ENCODE measurements at regions not wholly inside any gene's neighbourhood (a gene's known extent, or its start where the extent isn't known, plus 50 kb on each side); places are given as distances from the start of the nearest gene placed in this dataset.

DNA sequence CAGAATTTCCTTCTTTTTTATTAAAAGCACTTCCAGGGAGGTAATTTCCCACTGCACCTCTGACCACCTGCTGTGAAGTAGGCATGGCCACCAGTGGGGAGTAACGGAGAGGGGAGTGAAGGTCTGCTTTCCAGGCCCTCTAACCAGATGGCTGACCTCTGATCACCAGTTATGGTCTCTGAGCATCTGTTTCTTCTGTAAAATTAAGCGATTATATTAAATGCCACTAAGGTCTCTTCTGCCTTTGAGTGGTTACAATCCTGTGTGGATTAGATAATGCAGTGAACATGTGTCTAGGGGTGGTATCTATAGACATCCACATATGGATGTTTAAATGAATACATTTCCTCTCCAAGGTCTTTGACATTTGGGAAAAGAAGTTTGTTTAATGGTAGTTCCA is 199.6 kb downstream of the HERPUD2 start:
- H3K27ac ChIP-seq (ENCODE audit: extremely low read depth, low read depth, low read length), result no peak overlapping the region
- no peak overlapping the region for H3K4me2 ChIP-seq (ENCODE audit: insufficient read depth, low read length)
- no peaks in the 10 kb centered on the region for H4K20me1 ChIP-seq (replicated peaks; ENCODE audit: control insufficient read depth, insufficient read depth, low read length)
- DNase-seq (ENCODE audit: extremely low read depth in 1 of 4, low spot score in 3 of 4) (no peak), FAIRE-seq (no peak), ATAC-seq (no peak)
- H3K4me3 ChIP-seq, result no peak overlapping the region
- H3K9me1 ChIP-seq (ENCODE audit: control insufficient read depth, insufficient read depth, low read length), result no peaks in the 10 kb centered on the region
- no peaks in the 10 kb centered on the region for H3K79me2 ChIP-seq (ENCODE audit: control insufficient read depth, insufficient read depth, low read length)
- no peak overlapping the region for H3K9ac ChIP-seq (ENCODE audit: insufficient read depth in 1 of 2, low read depth in 2 of 2, low read length in 2 of 2)
- BruUV-seq (replicated peaks), result no TSS peak
- peaks cover 2 to 16% of the 10 kb centered on the region in 2 experiments; a peak in 3 of 5 replicates for H3K27me3 ChIP-seq (ENCODE audit: control insufficient read depth in 2 of 2, insufficient read depth in 2 of 2, low read length in 2 of 2)
- no peak overlapping the region for H2AFZ ChIP-seq (ENCODE audit: low read depth, low read length)
- H3K9me3 ChIP-seq (replicated peaks; ENCODE audit: control insufficient read depth, insufficient read depth, low read depth, low read length), result no peaks in the 10 kb centered on the region
- no peaks in the 10 kb centered on the region for H3K4me1 ChIP-seq (replicated peaks in 1 of 2; ENCODE audit: control insufficient read depth in 2 of 2, insufficient read depth in 2 of 2, low read length in 2 of 2)
- 0% methylated on average over 2 of the region's 2 CpGs for WGBS (ENCODE audit: insufficient coverage, low coverage, missing lambda C conversion rate)
- POLR2A ChIA-PET, result no interaction called here
- CTCF ChIA-PET (ENCODE audit: low intra/inter-chr PET ratio), result no interaction called here
- TF ChIP-seq SAP30 (IDR thresholded peaks at IDR 0.05; ENCODE audit: borderline replicate concordance, insufficient read depth, low read depth, low read length, poor library complexity, severe bottlenecking), result no peak
- TF ChIP-seq, protein P1, sequence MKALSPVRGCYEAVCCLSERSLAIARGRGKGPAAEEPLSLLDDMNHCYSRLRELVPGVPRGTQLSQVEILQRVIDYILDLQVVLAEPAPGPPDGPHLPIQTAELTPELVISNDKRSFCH (CRISPR knock-in tag; IDR thresholded peaks at IDR 0.05), result no peak
- TF ChIP-seq, protein P1 (tag; IDR thresholded peaks at IDR 0.05), result no peak
- TF ChIP-seq ZNF644 (tag; IDR thresholded peaks at IDR 0.05; ENCODE audit: low read depth), result no peak
- TF ChIP-seq NFXL1 (CRISPR knock-in tag; IDR thresholded peaks at IDR 0.05), result no peak
- TF ChIP-seq, protein P2, sequence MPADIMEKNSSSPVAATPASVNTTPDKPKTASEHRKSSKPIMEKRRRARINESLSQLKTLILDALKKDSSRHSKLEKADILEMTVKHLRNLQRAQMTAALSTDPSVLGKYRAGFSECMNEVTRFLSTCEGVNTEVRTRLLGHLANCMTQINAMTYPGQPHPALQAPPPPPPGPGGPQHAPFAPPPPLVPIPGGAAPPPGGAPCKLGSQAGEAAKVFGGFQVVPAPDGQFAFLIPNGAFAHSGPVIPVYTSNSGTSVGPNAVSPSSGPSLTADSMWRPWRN (IDR thresholded peaks at IDR 0.05; ENCODE audit: low read depth), result no peak
- no peak for TF ChIP-seq SNIP1 (IDR thresholded peaks at IDR 0.05; ENCODE audit: low read depth)
- TF ChIP-seq, protein P3, sequence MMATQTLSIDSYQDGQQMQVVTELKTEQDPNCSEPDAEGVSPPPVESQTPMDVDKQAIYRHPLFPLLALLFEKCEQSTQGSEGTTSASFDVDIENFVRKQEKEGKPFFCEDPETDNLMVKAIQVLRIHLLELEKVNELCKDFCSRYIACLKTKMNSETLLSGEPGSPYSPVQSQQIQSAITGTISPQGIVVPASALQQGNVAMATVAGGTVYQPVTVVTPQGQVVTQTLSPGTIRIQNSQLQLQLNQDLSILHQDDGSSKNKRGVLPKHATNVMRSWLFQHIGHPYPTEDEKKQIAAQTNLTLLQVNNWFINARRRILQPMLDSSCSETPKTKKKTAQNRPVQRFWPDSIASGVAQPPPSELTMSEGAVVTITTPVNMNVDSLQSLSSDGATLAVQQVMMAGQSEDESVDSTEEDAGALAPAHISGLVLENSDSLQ (IDR thresholded peaks at IDR 0.05), result no peak
- TF ChIP-seq SUPT5H (IDR thresholded peaks at IDR 0.05), result no peak
- no peak for TF ChIP-seq RBM25 (IDR thresholded peaks at IDR 0.05; ENCODE audit: low read depth, low read length, severe bottlenecking)
- TF ChIP-seq NR4A1 (CRISPR knock-in tag; IDR thresholded peaks at IDR 0.05), result no peak
- no peak for TF ChIP-seq NR4A1 (tag; IDR thresholded peaks at IDR 0.05)
- TF ChIP-seq DPF2 (IDR thresholded peaks at IDR 0.05), result no peak
- TF ChIP-seq ZBED1 (IDR thresholded peaks at IDR 0.05), result no peak
- TF ChIP-seq, protein P4, sequence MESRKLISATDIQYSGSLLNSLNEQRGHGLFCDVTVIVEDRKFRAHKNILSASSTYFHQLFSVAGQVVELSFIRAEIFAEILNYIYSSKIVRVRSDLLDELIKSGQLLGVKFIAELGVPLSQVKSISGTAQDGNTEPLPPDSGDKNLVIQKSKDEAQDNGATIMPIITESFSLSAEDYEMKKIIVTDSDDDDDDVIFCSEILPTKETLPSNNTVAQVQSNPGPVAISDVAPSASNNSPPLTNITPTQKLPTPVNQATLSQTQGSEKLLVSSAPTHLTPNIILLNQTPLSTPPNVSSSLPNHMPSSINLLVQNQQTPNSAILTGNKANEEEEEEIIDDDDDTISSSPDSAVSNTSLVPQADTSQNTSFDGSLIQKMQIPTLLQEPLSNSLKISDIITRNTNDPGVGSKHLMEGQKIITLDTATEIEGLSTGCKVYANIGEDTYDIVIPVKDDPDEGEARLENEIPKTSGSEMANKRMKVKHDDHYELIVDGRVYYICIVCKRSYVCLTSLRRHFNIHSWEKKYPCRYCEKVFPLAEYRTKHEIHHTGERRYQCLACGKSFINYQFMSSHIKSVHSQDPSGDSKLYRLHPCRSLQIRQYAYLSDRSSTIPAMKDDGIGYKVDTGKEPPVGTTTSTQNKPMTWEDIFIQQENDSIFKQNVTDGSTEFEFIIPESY (CRISPR knock-in tag; IDR thresholded peaks at IDR 0.05), result no peak
- in situ Hi-C loops (cut with MboI), result no loop called here
- no peaks in the 10 kb centered on the region for H3K36me3 ChIP-seq (ENCODE audit: control insufficient read depth, insufficient read depth, low read length)
- intact Hi-C loops (cut with micrococcal nuclease), result no loop called here
